Trophoblast cell (in vitro differentiated cells and primary cell): ENCODE measurements at regions not wholly inside any gene's neighbourhood (a gene's known extent, or its start where the extent isn't known, plus 50 kb on each side); places are given as distances from the start of the nearest gene placed in this dataset.

Source experiments
- DNase-seq, 2 donors: peaks; one replicate each; pipeline ENCODE4 v3.0.0-alpha.2; 2016
- H2AFZ ChIP-seq: 2 replicates; pipeline ENCODE4 v1.6.1; 2013; ENCODE audit warnings: low read length, moderate library complexity, mild to moderate bottlenecking; ENCODE audit not compliant: insufficient read depth, poor library complexity
- H2AK5ac ChIP-seq: 2 replicates; pipeline ENCODE4 v1.6.1; 2013; ENCODE audit warnings: mild to moderate bottlenecking, low read length
- H2BK120ac ChIP-seq: 2 replicates; pipeline ENCODE4 v1.6.1; 2013; ENCODE audit warnings: low read length, mild to moderate bottlenecking, moderate library complexity; ENCODE audit not compliant: insufficient read depth, poor library complexity
- H2BK12ac ChIP-seq: 2 replicates; pipeline ENCODE4 v1.6.1; 2013; ENCODE audit warnings: mild to moderate bottlenecking, low read length, moderate library complexity
- H2BK5ac ChIP-seq: 2 replicates; pipeline ENCODE4 v1.6.1; 2013; ENCODE audit warnings: low read length, low read depth, moderate library complexity, mild to moderate bottlenecking; ENCODE audit not compliant: poor library complexity
- H3K14ac ChIP-seq: 2 replicates; pipeline ENCODE4 v1.6.1; 2013; ENCODE audit warnings: mild to moderate bottlenecking, low read length
- H3K18ac ChIP-seq: 2 replicates; pipeline ENCODE4 v1.6.1; 2013; ENCODE audit warnings: mild to moderate bottlenecking, low read length
- H3K23ac ChIP-seq: 2 replicates; pipeline ENCODE4 v1.6.1; 2013; ENCODE audit warnings: low read length
- H3K27ac ChIP-seq: 2 replicates; pipeline ENCODE4 v1.5.1; 2013; ENCODE audit warnings: low read depth, mild to moderate bottlenecking, inconsistent platforms, low read length, moderate library complexity
- H3K27me3 ChIP-seq: 2 replicates; pipeline ENCODE4 v1.6.1; 2013; ENCODE audit warnings: inconsistent platforms, mild to moderate bottlenecking, low read length, moderate library complexity; ENCODE audit not compliant: insufficient read depth
- H3K36me3 ChIP-seq, 2 experiments: 1 replicate in 1 of 2; 2 replicates in 1 of 2; pipeline ENCODE4 v1.6.1; 2013; ENCODE audit warnings: low read length in 2 of 2, mild to moderate bottlenecking in 2 of 2, moderate library complexity in 1 of 2; ENCODE audit not compliant: insufficient read depth in 2 of 2, control insufficient read depth in 1 of 2
- H3K4ac ChIP-seq: 2 replicates; pipeline ENCODE4 v1.6.1; 2013; ENCODE audit warnings: low read depth, mild to moderate bottlenecking, low read length, moderate library complexity
- H3K4me1 ChIP-seq, 2 experiments: 1 replicate in 1 of 2; 2 replicates in 1 of 2; pipeline ENCODE4 v1.6.1; 2013; ENCODE audit warnings: low read length in 2 of 2, mild to moderate bottlenecking in 2 of 2, moderate library complexity in 1 of 2; ENCODE audit not compliant: insufficient read depth in 2 of 2, control insufficient read depth in 1 of 2
- H3K4me2 ChIP-seq: 2 replicates; pipeline ENCODE4 v1.6.1; 2013; ENCODE audit warnings: inconsistent platforms, mild to moderate bottlenecking, low read length, moderate library complexity
- H3K4me3 ChIP-seq: 2 replicates; pipeline ENCODE4 v1.5.1; 2013; ENCODE audit warnings: mild to moderate bottlenecking, low read depth, low read length, inconsistent platforms
- H3K79me1 ChIP-seq: one replicate; pipeline ENCODE4 v1.6.1; 2013; ENCODE audit warnings: low read length
- H3K79me2 ChIP-seq: 2 replicates; pipeline ENCODE4 v1.6.1; 2013; ENCODE audit warnings: low read length, mild to moderate bottlenecking; ENCODE audit not compliant: control insufficient read depth, insufficient read depth, poor library complexity
- H3K9ac ChIP-seq: 2 replicates; pipeline ENCODE4 v1.6.1; 2013; ENCODE audit warnings: mild to moderate bottlenecking, low read length
- H3K9me3 ChIP-seq: 2 replicates; pipeline ENCODE4 v1.6.1; 2013; ENCODE audit warnings: low read depth, mild to moderate bottlenecking, control low read depth, inconsistent platforms, low read length; ENCODE audit not compliant: insufficient read depth
- H4K12ac ChIP-seq: 2 replicates; pipeline ENCODE4 v1.6.1; 2013; ENCODE audit warnings: low read depth, mild to moderate bottlenecking, low read length, moderate library complexity
- H4K8ac ChIP-seq: 2 replicates; pipeline ENCODE4 v1.6.1; 2013; ENCODE audit warnings: low read depth, mild to moderate bottlenecking, low read length, moderate library complexity
- H4K91ac ChIP-seq: one replicate; pipeline ENCODE4 v1.6.1; 2013; ENCODE audit warnings: low read depth, mild to moderate bottlenecking, low read length, moderate library complexity
- WGBS: extraction: QIAGEN DNeasy Blood & Tissue Kit; methylation state at CpG from one replicate; pipeline ENCODE4 v1.1.7; 2013; ENCODE audit warnings: missing lambda C conversion rate; ENCODE audit not compliant: insufficient read length, insufficient coverage; ENCODE audit errors: extremely low coverage; 5-methylcytosine and 5-hydroxymethylcytosine counted together

- Histone ChIP-seq H3K4me3 (no peak overlapping the region), H2AFZ (no peak overlapping the region), H3K23ac (no peak overlapping the region), H3K18ac (no peak overlapping the region), H3K79me1 (no peaks in the 10 kb centered on the region), H3K14ac (no peak overlapping the region), H4K91ac (no peak overlapping the region), H3K27ac (no peak overlapping the region), H4K12ac (no peak overlapping the region), H2BK12ac (no peak overlapping the region), H4K8ac (no peak overlapping the region), H3K27me3 (no peaks in the 10 kb centered on the region), H2BK120ac (no peak overlapping the region), H3K36me3 (no peaks in the 10 kb centered on the region), H2AK5ac (no peak overlapping the region), H2BK5ac (no peak overlapping the region), H3K9me3 (peaks cover 3% of the 10 kb centered on the region), H3K4me2 (no peak overlapping the region), H3K79me2 (no peaks in the 10 kb centered on the region), H3K4me1 (peaks cover 0 to 3% of the 10 kb centered on the region in 2 experiments), H3K9ac (no peak overlapping the region), H3K4ac (no peak overlapping the region)
- DNase-seq, result no peak
- WGBS, result no CpG with 5 or more reads among the region's 4 CpGs
Observed at GRCh38 chr10:53091574-53091973, 319.0 kb upstream of the MBL2 start.

- Histone ChIP-seq H3K79me1 (no peaks in the 10 kb centered on the region), H3K4me1 (peaks cover 0 to 3% of the 10 kb centered on the region in 2 experiments), H3K14ac (no peak overlapping the region), H3K79me2 (no peaks in the 10 kb centered on the region), H2BK5ac (no peak overlapping the region), H3K4me3 (no peak overlapping the region), H3K4ac (no peak overlapping the region), H3K27me3 (no peaks in the 10 kb centered on the region), H2BK120ac (no peak overlapping the region), H2AK5ac (no peak overlapping the region), H3K18ac (no peak overlapping the region), H3K4me2 (no peak overlapping the region), H4K91ac (no peak overlapping the region), H2BK12ac (no peak overlapping the region), H3K9ac (no peak overlapping the region), H3K9me3 (peaks cover 3% of the 10 kb centered on the region), H2AFZ (no peak overlapping the region), H3K27ac (no peak overlapping the region), H4K12ac (no peak overlapping the region), H4K8ac (no peak overlapping the region), H3K23ac (no peak overlapping the region), H3K36me3 (no peaks in the 10 kb centered on the region)
- WGBS, result no CpG with 5 or more reads among the region's 1 CpG
- DNase-seq, result no peak
Observed at GRCh38 chr10:53088961-53089360, 316.4 kb upstream of the MBL2 start.

DNA sequence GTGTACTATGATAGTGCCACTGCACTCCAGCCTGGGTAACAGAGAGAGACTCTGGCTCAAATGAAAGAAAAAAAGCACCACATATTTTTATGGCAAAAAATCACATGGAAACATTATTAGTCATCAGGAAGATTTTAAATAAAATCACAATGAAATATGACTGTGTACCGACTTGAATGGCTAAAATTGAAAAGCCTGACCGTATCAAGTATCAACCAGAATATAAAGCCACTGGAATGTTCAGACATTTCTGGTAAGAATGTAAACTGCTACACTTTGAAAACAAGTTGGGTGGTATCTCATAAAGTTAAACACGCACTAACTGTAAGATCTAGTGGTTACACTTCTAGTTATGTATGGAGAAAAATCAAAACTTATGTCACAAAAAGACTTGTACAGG, 306.7 kb upstream of the MBL2 start:
- Histone ChIP-seq H3K4me2 (no peak overlapping the region), H4K12ac (no peak overlapping the region), H3K79me2 (no peaks in the 10 kb centered on the region), H4K91ac (no peak overlapping the region), H2AK5ac (no peak overlapping the region), H3K4ac (no peak overlapping the region), H4K8ac (no peak overlapping the region), H3K4me3 (no peak overlapping the region), H3K27ac (no peak overlapping the region), H3K27me3 (no peaks in the 10 kb centered on the region), H2AFZ (no peak overlapping the region), H3K4me1 (no peaks in the 10 kb centered on the region), H3K79me1 (no peaks in the 10 kb centered on the region), H3K23ac (no peak overlapping the region), H2BK5ac (no peak overlapping the region), H2BK12ac (no peak overlapping the region), H3K14ac (no peak overlapping the region), H3K18ac (no peak overlapping the region), H3K9ac (no peak overlapping the region), H3K36me3 (no peaks in the 10 kb centered on the region), H3K9me3 (no peaks in the 10 kb centered on the region), H2BK120ac (no peak overlapping the region)
- no peak for DNase-seq
- WGBS, result no CpG with 5 or more reads among the region's 3 CpGs

GRCh38 chr10:53076948-53077347, 304.4 kb upstream of the MBL2 start:
- H4K12ac ChIP-seq, result no peak overlapping the region
- H3K4me1 ChIP-seq, result no peaks in the 10 kb centered on the region
- H3K9me3 ChIP-seq, result no peaks in the 10 kb centered on the region
- no peak overlapping the region for H2AK5ac ChIP-seq
- no peak overlapping the region for H3K4me2 ChIP-seq
- H3K14ac ChIP-seq, result no peak overlapping the region
- H2BK12ac ChIP-seq, result no peak overlapping the region
- no peak overlapping the region for H2BK120ac ChIP-seq
- no peak overlapping the region for H4K91ac ChIP-seq
- H3K23ac ChIP-seq, result no peak overlapping the region
- H3K36me3 ChIP-seq, result no peaks in the 10 kb centered on the region
- no peaks in the 10 kb centered on the region for H3K79me1 ChIP-seq
- no peak overlapping the region for H2BK5ac ChIP-seq
- no CpG with 5 or more reads among the region's 2 CpGs for WGBS
- no peaks in the 10 kb centered on the region for H3K79me2 ChIP-seq
- H3K27me3 ChIP-seq, result no peaks in the 10 kb centered on the region
- H4K8ac ChIP-seq, result no peak overlapping the region
- H3K27ac ChIP-seq, result no peak overlapping the region
- H2AFZ ChIP-seq, result no peak overlapping the region
- no peak overlapping the region for H3K18ac ChIP-seq
- no peak overlapping the region for H3K9ac ChIP-seq
- DNase-seq, result no peak
- no peak overlapping the region for H3K4me3 ChIP-seq
- no peak overlapping the region for H3K4ac ChIP-seq
